ENCODE measurements at regions not wholly inside any gene's neighbourhood (a gene's known extent, or its start where the extent isn't known, plus 50 kb on each side); places are given as distances from the start of the nearest gene placed in this dataset.
"Not testable (repeated sequence)": the region's sequence is repeated elsewhere in the genome, so short reads cannot be mapped to it uniquely, and the experiment has no call there.

GRCh38 chr5:154538492-154538891 is 60.5 kb upstream of the HAND1 start:
- TF ChIP-seq EZH2phosphoT487 (IDR thresholded peaks at IDR 0.05; ENCODE audit: borderline replicate concordance, low read depth, low read length) (no peak), CTCF (conservative IDR thresholded peaks at IDR 0.05; ENCODE audit: low read length) (no peak)
- H3K4me1 ChIP-seq (ENCODE audit: insufficient read depth, low read length, poor library complexity, severe bottlenecking) = no peaks in the 10 kb centered on the region
- no peaks in the 10 kb centered on the region for H3K9me3 ChIP-seq (ENCODE audit: low read length)
- no peaks in the 10 kb centered on the region for H3K79me2 ChIP-seq (ENCODE audit: insufficient read depth, low read depth, low read length)
- no peaks in the 10 kb centered on the region for H4K20me1 ChIP-seq (ENCODE audit: insufficient read depth, low read length)
- no peak overlapping the region for H3K4me3 ChIP-seq (ENCODE audit: low read depth, low read length, poor library complexity, severe bottlenecking)
- POLR2A ChIA-PET = no interaction called here
- H3K9me2 ChIP-seq (ENCODE audit: insufficient read depth, low read length) = no peaks in the 10 kb centered on the region
- no peak overlapping the region for H3K4me2 ChIP-seq (ENCODE audit: low read length)
- no TSS peak for BruUV-seq (replicated peaks)
- H3K27ac ChIP-seq (ENCODE audit: low read depth, low read length, poor library complexity, severe bottlenecking) = no peak overlapping the region
- intact Hi-C loops (cut with micrococcal nuclease; ENCODE audit: unreplicated experiment) = no loop called here
- no peak for DNase-seq (ENCODE audit: low spot score)
- CTCF ChIA-PET (ENCODE audit: unreplicated experiment) = interaction anchor here (1.1 kb wide), 1 partner anchor 107 kb away, joined by 3 read pairs; no protein-coding TSS in a partner anchor
- no peaks in the 10 kb centered on the region for H3K36me3 ChIP-seq (ENCODE audit: insufficient read depth, low read length)
- no peak overlapping the region for H2AFZ ChIP-seq (ENCODE audit: low read length)

- H3K9me2 ChIP-seq (ENCODE audit: insufficient read depth, low read length); H3K27ac ChIP-seq (ENCODE audit: low read depth, low read length, poor library complexity, severe bottlenecking); H3K79me2 ChIP-seq (ENCODE audit: insufficient read depth, low read depth, low read length); H2AFZ ChIP-seq (ENCODE audit: low read length); H4K20me1 ChIP-seq (ENCODE audit: insufficient read depth, low read length); H3K4me3 ChIP-seq (ENCODE audit: low read depth, low read length, poor library complexity, severe bottlenecking); POLR2A ChIA-PET; CTCF ChIA-PET (ENCODE audit: unreplicated experiment); H3K4me2 ChIP-seq (ENCODE audit: low read length); H3K4me1 ChIP-seq (ENCODE audit: insufficient read depth, low read length, poor library complexity, severe bottlenecking); H3K36me3 ChIP-seq (ENCODE audit: insufficient read depth, low read length); H3K9me3 ChIP-seq (ENCODE audit: low read length); BruUV-seq (replicated peaks); DNase-seq (ENCODE audit: low spot score); intact Hi-C loops (cut with micrococcal nuclease; ENCODE audit: unreplicated experiment): not testable (repeated sequence)
Measured at GRCh38 chr5:154536439-154536838, 58.4 kb upstream of the HAND1 start.

DNA sequence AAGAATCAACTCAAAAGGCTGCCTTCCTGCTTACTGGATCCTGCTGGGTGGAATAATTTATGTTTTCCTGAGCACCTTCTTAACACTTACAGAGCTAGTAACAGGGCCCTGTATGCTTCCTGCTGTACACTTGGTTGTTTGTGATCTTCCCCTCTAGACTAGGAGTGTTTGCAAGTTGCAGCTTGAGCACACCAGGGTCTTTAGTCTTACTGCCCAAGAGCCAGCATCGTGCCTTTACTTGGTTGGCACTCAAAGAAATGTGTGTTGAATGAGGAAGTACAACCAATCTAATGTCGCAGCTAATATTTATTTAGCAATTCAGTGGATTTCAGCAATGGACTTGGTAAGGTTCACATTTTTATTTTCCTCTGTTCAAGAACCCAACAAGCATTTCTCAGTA is 57.5 kb upstream of the HAND1 start:
- Histone ChIP-seq H3K79me2 (ENCODE audit: insufficient read depth, low read depth, low read length) (no peaks in the 10 kb centered on the region), H3K4me1 (ENCODE audit: insufficient read depth, low read length, poor library complexity, severe bottlenecking) (no peaks in the 10 kb centered on the region), H3K9me2 (ENCODE audit: insufficient read depth, low read length) (no peaks in the 10 kb centered on the region), H3K36me3 (ENCODE audit: insufficient read depth, low read length) (no peaks in the 10 kb centered on the region), H3K4me2 (ENCODE audit: low read length) (no peak overlapping the region), H3K4me3 (ENCODE audit: low read depth, low read length, poor library complexity, severe bottlenecking) (no peak overlapping the region), H3K9me3 (ENCODE audit: low read length) (no peaks in the 10 kb centered on the region), H2AFZ (ENCODE audit: low read length) (no peak overlapping the region), H4K20me1 (ENCODE audit: insufficient read depth, low read length) (no peaks in the 10 kb centered on the region), H3K27ac (ENCODE audit: low read depth, low read length, poor library complexity, severe bottlenecking) (no peak overlapping the region)
- intact Hi-C loops (cut with micrococcal nuclease; ENCODE audit: unreplicated experiment) = no loop called here
- no peak for TF ChIP-seq CTCF (conservative IDR thresholded peaks at IDR 0.05; ENCODE audit: low read length)
- TF ChIP-seq EZH2phosphoT487 (IDR thresholded peaks at IDR 0.05; ENCODE audit: borderline replicate concordance, low read depth, low read length) = no peak
- CTCF ChIA-PET (ENCODE audit: unreplicated experiment) = no interaction called here
- no peak for DNase-seq (ENCODE audit: low spot score)
- no TSS peak for BruUV-seq (replicated peaks)
- POLR2A ChIA-PET = no interaction called here

All from OCI-LY7 (cell line).